ENCODE measurements at regions not wholly inside any gene's neighbourhood (a gene's known extent, or its start where the extent isn't known, plus 50 kb on each side); places are given as distances from the start of the nearest gene placed in this dataset.

DNA sequence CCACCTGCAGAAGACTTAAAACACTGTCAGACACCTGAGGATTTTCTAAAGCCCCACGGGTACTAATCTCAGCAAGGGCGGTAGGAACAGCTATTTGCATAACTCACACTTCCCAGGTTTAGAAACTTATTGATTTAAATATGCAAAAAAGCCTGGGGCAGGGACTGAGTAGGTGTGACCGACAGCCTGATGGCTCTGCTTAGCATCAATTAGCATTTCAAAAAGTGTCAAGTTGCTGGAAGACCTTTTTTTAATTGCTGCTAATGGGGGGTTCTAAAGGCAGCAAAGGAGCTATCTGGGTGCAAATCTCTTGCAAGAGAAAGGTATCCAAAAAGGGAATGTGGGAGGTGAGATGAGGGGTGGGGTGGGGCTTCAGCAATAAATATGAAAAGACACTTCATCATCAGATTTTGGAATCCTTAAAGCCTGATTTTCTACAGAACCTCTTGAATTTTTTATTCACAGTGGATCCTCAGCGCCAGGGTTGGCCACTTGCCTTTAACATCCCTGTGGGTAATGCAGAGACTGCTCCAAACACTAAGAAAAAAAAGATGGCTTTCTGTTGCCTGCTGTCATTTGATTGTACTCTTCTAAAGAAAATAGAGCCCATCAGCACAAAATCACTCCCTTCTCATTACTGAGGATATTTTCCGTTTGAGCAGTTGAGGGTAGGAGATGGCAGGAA, 121.1 kb upstream of the RMP24 start:
- Mint-ChIP-seq H3K4me3 (no peak overlapping the region), H3K27ac (no peak overlapping the region), H3K36me3 (no peaks in the 10 kb centered on the region), H3K27me3 (ENCODE audit: insufficient read depth, low read depth) (peaks cover 2% of the 10 kb centered on the region), H3K9me3 (peaks cover 3% of the 10 kb centered on the region), H3K4me1 (no peaks in the 10 kb centered on the region)
- H3K4me3 ChIP-seq: no peak overlapping the region
- H3K27ac ChIP-seq: no peak overlapping the region
- TF ChIP-seq EZH2 (IDR thresholded peaks at IDR 0.05) (no peak), EZH2phosphoT487 (IDR thresholded peaks at IDR 0.05) (no peak)
- TF ChIP-seq, protein P1, sequence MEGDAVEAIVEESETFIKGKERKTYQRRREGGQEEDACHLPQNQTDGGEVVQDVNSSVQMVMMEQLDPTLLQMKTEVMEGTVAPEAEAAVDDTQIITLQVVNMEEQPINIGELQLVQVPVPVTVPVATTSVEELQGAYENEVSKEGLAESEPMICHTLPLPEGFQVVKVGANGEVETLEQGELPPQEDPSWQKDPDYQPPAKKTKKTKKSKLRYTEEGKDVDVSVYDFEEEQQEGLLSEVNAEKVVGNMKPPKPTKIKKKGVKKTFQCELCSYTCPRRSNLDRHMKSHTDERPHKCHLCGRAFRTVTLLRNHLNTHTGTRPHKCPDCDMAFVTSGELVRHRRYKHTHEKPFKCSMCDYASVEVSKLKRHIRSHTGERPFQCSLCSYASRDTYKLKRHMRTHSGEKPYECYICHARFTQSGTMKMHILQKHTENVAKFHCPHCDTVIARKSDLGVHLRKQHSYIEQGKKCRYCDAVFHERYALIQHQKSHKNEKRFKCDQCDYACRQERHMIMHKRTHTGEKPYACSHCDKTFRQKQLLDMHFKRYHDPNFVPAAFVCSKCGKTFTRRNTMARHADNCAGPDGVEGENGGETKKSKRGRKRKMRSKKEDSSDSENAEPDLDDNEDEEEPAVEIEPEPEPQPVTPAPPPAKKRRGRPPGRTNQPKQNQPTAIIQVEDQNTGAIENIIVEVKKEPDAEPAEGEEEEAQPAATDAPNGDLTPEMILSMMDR (IDR thresholded peaks at IDR 0.05): no peak
- peak overlapping the region; percentile 79 for H2AFZ ChIP-seq (replicated peaks)
- peaks cover 9% of the 10 kb centered on the region for H3K4me1 ChIP-seq
- no peak for DNase-seq (ENCODE audit: low spot score)
- H3K9me3 ChIP-seq (ENCODE audit: low read depth): no peaks in the 10 kb centered on the region
- H3K79me2 ChIP-seq (ENCODE audit: low read depth): no peaks in the 10 kb centered on the region
- H3K9ac ChIP-seq: no peak overlapping the region
- H3K27me3 ChIP-seq: no peaks in the 10 kb centered on the region
- no peaks in the 10 kb centered on the region for H4K20me1 ChIP-seq (ENCODE audit: low read depth)
- H3K36me3 ChIP-seq: no peaks in the 10 kb centered on the region
- no peak overlapping the region for H3K4me2 ChIP-seq
- H3F3A ChIP-seq (ENCODE audit: low read depth): no peaks in the 10 kb centered on the region

DNA sequence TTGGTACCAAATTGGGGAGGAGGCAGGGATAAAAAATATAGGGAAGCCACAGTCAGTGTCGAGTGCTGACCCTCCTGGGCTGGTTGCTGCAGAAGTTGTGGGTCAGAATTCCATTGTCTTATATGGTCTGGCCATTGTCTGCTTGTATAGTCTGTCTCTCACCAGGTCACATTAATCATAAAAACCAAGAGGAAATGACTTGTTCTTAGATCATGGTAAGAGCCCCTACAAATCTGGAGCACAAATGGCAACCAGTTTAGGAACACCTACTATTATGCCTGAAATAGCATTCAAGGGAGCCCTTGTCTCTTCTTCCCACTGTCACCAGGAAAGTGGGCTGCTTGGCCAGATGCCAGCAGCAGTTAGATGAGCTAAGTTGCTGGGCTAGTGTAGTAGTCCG, 119.7 kb upstream of the RMP24 start:
- Histone ChIP-seq H3K4me2 (no peak overlapping the region), H3K4me1 (peaks cover 9% of the 10 kb centered on the region), H4K20me1 (ENCODE audit: low read depth) (no peaks in the 10 kb centered on the region), H2AFZ (replicated peaks) (no peak overlapping the region), H3K27me3 (no peaks in the 10 kb centered on the region), H3K4me3 (no peak overlapping the region), H3K79me2 (ENCODE audit: low read depth) (no peaks in the 10 kb centered on the region), H3K9ac (no peak overlapping the region), H3K27ac (no peak overlapping the region), H3K36me3 (no peaks in the 10 kb centered on the region), H3F3A (ENCODE audit: low read depth) (no peaks in the 10 kb centered on the region), H3K9me3 (ENCODE audit: low read depth) (no peaks in the 10 kb centered on the region)
- Mint-ChIP-seq H3K4me3 (no peak overlapping the region), H3K4me1 (no peaks in the 10 kb centered on the region), H3K36me3 (no peaks in the 10 kb centered on the region), H3K9me3 (peaks cover 4% of the 10 kb centered on the region), H3K27ac (no peak overlapping the region), H3K27me3 (ENCODE audit: insufficient read depth, low read depth) (peaks cover 2% of the 10 kb centered on the region)
- TF ChIP-seq EZH2 (IDR thresholded peaks at IDR 0.05) (no peak), EZH2phosphoT487 (IDR thresholded peaks at IDR 0.05) (no peak)
- TF ChIP-seq, protein P1 (IDR thresholded peaks at IDR 0.05): no peak
- DNase-seq (ENCODE audit: low spot score): no peak

DNA sequence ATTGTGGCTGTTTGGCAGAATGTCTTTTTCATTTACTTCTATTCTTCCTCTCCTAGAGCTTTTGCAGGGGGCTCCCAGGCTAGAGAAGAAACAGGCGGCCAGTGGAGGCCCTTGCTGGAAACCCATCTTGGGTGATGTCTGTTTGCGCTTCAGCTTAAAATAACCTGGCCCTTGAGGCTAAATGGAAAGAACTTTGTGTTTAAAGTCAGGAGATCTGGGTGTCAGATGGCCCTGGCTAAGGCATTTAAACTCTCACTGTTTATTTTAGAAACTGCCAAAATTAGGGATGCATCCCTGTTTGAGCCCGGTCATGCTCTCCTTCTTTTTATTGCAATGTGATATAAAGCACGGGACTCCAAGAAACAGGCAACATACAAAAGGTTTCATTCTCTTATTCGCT, 118.4 kb upstream of the RMP24 start:
- no peak overlapping the region for H3K4me2 ChIP-seq
- no peaks in the 10 kb centered on the region for H3F3A ChIP-seq (ENCODE audit: low read depth)
- Mint-ChIP-seq H3K4me1 (no peaks in the 10 kb centered on the region), H3K4me3 (no peak overlapping the region), H3K36me3 (no peaks in the 10 kb centered on the region), H3K27ac (no peak overlapping the region), H3K9me3 (peaks cover 4% of the 10 kb centered on the region), H3K27me3 (ENCODE audit: insufficient read depth, low read depth) (peaks cover 2% of the 10 kb centered on the region)
- no peaks in the 10 kb centered on the region for H4K20me1 ChIP-seq (ENCODE audit: low read depth)
- H3K9me3 ChIP-seq (ENCODE audit: low read depth): no peaks in the 10 kb centered on the region
- TF ChIP-seq, protein P1 (IDR thresholded peaks at IDR 0.05): no peak
- TF ChIP-seq EZH2 (IDR thresholded peaks at IDR 0.05) (no peak), EZH2phosphoT487 (IDR thresholded peaks at IDR 0.05) (no peak)
- no peak overlapping the region for H2AFZ ChIP-seq (replicated peaks)
- H3K4me1 ChIP-seq: peaks cover 9% of the 10 kb centered on the region
- no peaks in the 10 kb centered on the region for H3K79me2 ChIP-seq (ENCODE audit: low read depth)
- no peak overlapping the region for H3K27ac ChIP-seq
- no peak overlapping the region for H3K4me3 ChIP-seq
- no peak overlapping the region for H3K9ac ChIP-seq
- no peaks in the 10 kb centered on the region for H3K27me3 ChIP-seq
- H3K36me3 ChIP-seq: no peaks in the 10 kb centered on the region
- DNase-seq (ENCODE audit: low spot score): no peak

Data from neural progenitor cell (in vitro differentiated cells).